Activated B cell treated with CpG ODN at 0.5 μM for 24 hours (primary cell): ENCODE measurements at regions not wholly inside any gene's neighbourhood (a gene's known extent, or its start where the extent isn't known, plus 50 kb on each side); places are given as distances from the start of the nearest gene placed in this dataset.

ENCODE experiments used
- ATAC-seq: fragments of 200-7000 bp; cut with Tn5 transposase; one replicate; pipeline ENCODE4 v1.10.0; 2021; ENCODE audit warnings: low read depth, mild to moderate bottlenecking, moderate library complexity
- CTCF ChIA-PET: fragments of 350-600 bp; sonication (Branson Sonifier 250); formaldehyde crosslinking; loops from one replicate; lab custom pipeline; 2021; ENCODE audit warnings: antibody characterized with exemption; lab: Charles Lee
- POLR2A ChIA-PET: fragments of 350-600 bp; sonication (Branson Sonifier 250); formaldehyde crosslinking; loops from one replicate; lab custom pipeline; 2021; ENCODE audit warnings: antibody characterized with exemption; lab: Charles Lee
- DNase-seq: peaks from one replicate; pipeline ENCODE4 v3.0.0; 2022
- H3K27ac Mint-ChIP-seq: one replicate; pipeline ENCODE4 v1.8.0; 2020; ENCODE audit warnings: mixed read lengths
- H3K27me3 Mint-ChIP-seq: one replicate; pipeline ENCODE4 v1.8.0; 2021; ENCODE audit warnings: mixed read lengths
- H3K36me3 Mint-ChIP-seq: one replicate; pipeline ENCODE4 v1.8.0; 2021; ENCODE audit warnings: low read depth, mixed read lengths
- H3K4me1 Mint-ChIP-seq: one replicate; pipeline ENCODE4 v1.8.0; 2021; ENCODE audit warnings: mixed read lengths
- H3K4me3 Mint-ChIP-seq: one replicate; pipeline ENCODE4 v1.8.0; 2020; ENCODE audit warnings: mild to moderate bottlenecking, mixed read lengths
- H3K9me3 Mint-ChIP-seq: one replicate; pipeline ENCODE4 v1.8.0; 2020; ENCODE audit warnings: mixed read lengths
- CTCF ChIP-seq: fragments of 200-600 bp; IDR thresholded peaks from one replicate; pipeline ENCODE4 v1.8.0; 2022; ENCODE audit warnings: antibody characterized with exemption, mild to moderate bottlenecking
- intact Hi-C: fragments of 100-400 bp; cut with micrococcal nuclease; formaldehyde crosslinking; loops from one replicate; pipeline ENCODE4 v1.15.1; 2024

GRCh38 chr15:87293031-87293430 is 963.5 kb downstream of the NTRK3 start:
- intact Hi-C loops, result no loop called here
- Mint-ChIP-seq H3K27ac (no peak overlapping the region), H3K4me3 (no peak overlapping the region), H3K9me3 (no peaks in the 10 kb centered on the region), H3K27me3 (no peaks in the 10 kb centered on the region), H3K36me3 (no peaks in the 10 kb centered on the region), H3K4me1 (no peaks in the 10 kb centered on the region)
- CTCF ChIA-PET, result no interaction called here
- ATAC-seq, result no peak
- POLR2A ChIA-PET, result no interaction called here
- no peak for DNase-seq
- no peak for TF ChIP-seq CTCF

DNA sequence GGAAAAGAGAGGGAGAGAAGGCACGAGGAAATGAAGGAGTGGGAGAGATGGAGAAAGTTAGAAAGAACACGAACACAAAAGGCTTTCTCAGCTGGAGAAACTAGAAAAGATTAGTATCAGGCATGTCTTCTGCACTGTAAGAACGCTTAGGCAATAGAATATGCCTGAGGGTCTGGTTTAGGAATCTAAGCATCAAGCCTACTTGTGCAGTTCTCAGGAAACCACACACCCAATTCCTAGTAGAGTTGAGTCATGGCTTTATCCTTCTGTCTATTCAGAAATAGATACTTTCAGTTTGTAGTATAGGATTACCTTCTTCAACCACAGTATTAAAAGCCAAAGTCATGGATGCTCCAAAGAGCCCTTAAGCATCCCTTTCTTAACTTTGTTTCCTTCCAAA is 969.4 kb downstream of the NTRK3 start:
- H3K4me1 Mint-ChIP-seq, result no peaks in the 10 kb centered on the region
- CTCF ChIA-PET, result no interaction called here

GRCh38 chr15:87269566-87269965 is 987.0 kb downstream of the NTRK3 start:
- no peak overlapping the region for H3K27ac Mint-ChIP-seq
- peaks cover 7% of the 10 kb centered on the region for H3K9me3 Mint-ChIP-seq
- ATAC-seq (no peak), DNase-seq (no peak)
- intact Hi-C loops, result no loop called here
- ChIA-PET CTCF (no interaction called here), POLR2A (no interaction called here)
- H3K27me3 Mint-ChIP-seq, result no peaks in the 10 kb centered on the region
- H3K4me3 Mint-ChIP-seq, result no peak overlapping the region
- no peaks in the 10 kb centered on the region for H3K4me1 Mint-ChIP-seq
- TF ChIP-seq CTCF, result no peak
- H3K36me3 Mint-ChIP-seq, result no peaks in the 10 kb centered on the region

More for the DNA sequence above, 969.4 kb downstream of the NTRK3 start:
- ATAC-seq, result no peak
- Mint-ChIP-seq H3K9me3 (no peaks in the 10 kb centered on the region), H3K4me3 (no peak overlapping the region), H3K27ac (no peak overlapping the region), H3K36me3 (no peaks in the 10 kb centered on the region), H3K27me3 (no peaks in the 10 kb centered on the region)
- intact Hi-C loops, result no loop called here
- POLR2A ChIA-PET, result no interaction called here
- DNase-seq, result no peak
- no peak for TF ChIP-seq CTCF

GRCh38 chr15:87268675-87269074 is 987.9 kb downstream of the NTRK3 start:
- Mint-ChIP-seq H3K27ac (no peak overlapping the region), H3K9me3 (peaks cover 9% of the 10 kb centered on the region), H3K27me3 (no peaks in the 10 kb centered on the region), H3K4me1 (no peaks in the 10 kb centered on the region), H3K4me3 (no peak overlapping the region), H3K36me3 (no peaks in the 10 kb centered on the region)
- POLR2A ChIA-PET, result no interaction called here
- TF ChIP-seq CTCF, result no peak
- intact Hi-C loops, result no loop called here
- ATAC-seq (no peak), DNase-seq (no peak)
- CTCF ChIA-PET, result no interaction called here

DNA sequence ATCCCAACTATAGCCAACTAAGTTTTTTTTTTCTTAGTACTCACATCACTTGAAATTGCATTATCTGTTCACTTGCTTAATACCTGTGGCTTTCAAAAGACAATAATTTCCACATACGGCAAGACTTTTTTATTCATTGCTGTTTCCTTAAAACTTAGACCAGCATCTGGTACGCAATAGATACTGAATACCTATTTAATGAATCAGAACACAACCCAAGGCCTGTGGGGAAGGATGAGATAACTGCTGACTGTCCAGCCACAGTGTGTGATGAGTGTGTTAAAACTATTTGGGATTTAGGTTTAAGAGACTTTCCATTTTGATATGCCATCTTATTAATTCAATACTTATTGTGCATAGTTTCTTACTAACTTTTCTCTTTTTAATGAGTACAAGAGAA is 988.7 kb downstream of the NTRK3 start:
- H3K4me1 Mint-ChIP-seq, result no peaks in the 10 kb centered on the region
- H3K4me3 Mint-ChIP-seq, result no peak overlapping the region
- POLR2A ChIA-PET, result no interaction called here
- no peak for TF ChIP-seq CTCF
- intact Hi-C loops, result no loop called here
- DNase-seq (no peak), ATAC-seq (no peak)
- peaks cover 6% of the 10 kb centered on the region for H3K9me3 Mint-ChIP-seq
- CTCF ChIA-PET, result no interaction called here
- no peaks in the 10 kb centered on the region for H3K36me3 Mint-ChIP-seq
- no peak overlapping the region for H3K27ac Mint-ChIP-seq
- H3K27me3 Mint-ChIP-seq, result no peaks in the 10 kb centered on the region
